ENCODE measurements at regions not wholly inside any gene's neighbourhood (a gene's known extent, or its start where the extent isn't known, plus 50 kb on each side); places are given as distances from the start of the nearest gene placed in this dataset.
A peak's percentile ranks its signal among the peaks of the same experiment; 100 is the strongest.

GRCh38 chr12:126869644-126870043, 1397.3 kb upstream of the TMEM132C start:
- DNase-seq, result no peak

GRCh38 chr12:126873701-126874100, 1393.3 kb upstream of the TMEM132C start:
- DNase-seq, result no peak

GRCh38 chr12:126874427-126875026, 1392.4 kb upstream of the TMEM132C start:
- DNase-seq, result peak; percentile 78

GRCh38 chr12:126879842-126880241, 1387.1 kb upstream of the TMEM132C start:
- DNase-seq, result no peak

GRCh38 chr12:126883697-126884096, 1383.3 kb upstream of the TMEM132C start:
- DNase-seq, result peak; percentile 43

- no peak for DNase-seq
Observed at GRCh38 chr12:126889501-126889900, 1377.5 kb upstream of the TMEM132C start.

GRCh38 chr12:126890097-126890496, 1376.9 kb upstream of the TMEM132C start:
- no peak for DNase-seq

GRCh38 chr12:126891789-126892188, 1375.2 kb upstream of the TMEM132C start:
- DNase-seq, result no peak

- no peak for DNase-seq
Observed at GRCh38 chr12:126895951-126896913, 1370.7 kb upstream of the TMEM132C start.

GRCh38 chr12:126897102-126897501, 1369.9 kb upstream of the TMEM132C start:
- no peak for DNase-seq

- DNase-seq, result no peak
Observed at GRCh38 chr12:126897778-126898177, 1369.2 kb upstream of the TMEM132C start.

GRCh38 chr12:126898562-126898961, 1368.4 kb upstream of the TMEM132C start:
- no peak for DNase-seq

- DNase-seq, result no peak
Observed at GRCh38 chr12:126899926-126900792, 1366.8 kb upstream of the TMEM132C start.

- no peak for DNase-seq
Observed at GRCh38 chr12:126903027-126903876, 1363.7 kb upstream of the TMEM132C start.

GRCh38 chr12:126905752-126906151, 1361.2 kb upstream of the TMEM132C start:
- no peak for DNase-seq

- DNase-seq, result no peak
Observed at GRCh38 chr12:126907900-126908764, 1358.8 kb upstream of the TMEM132C start.

GRCh38 chr12:126908765-126909142, 1358.2 kb upstream of the TMEM132C start:
- no peak for DNase-seq

GRCh38 chr12:126910570-126910969, 1356.4 kb upstream of the TMEM132C start:
- DNase-seq, result no peak

GRCh38 chr12:126912111-126912510, 1354.9 kb upstream of the TMEM132C start:
- no peak for DNase-seq

GRCh38 chr12:126914170-126914793, 1352.7 kb upstream of the TMEM132C start:
- no peak for DNase-seq
